ENCODE measurements at regions not wholly inside any gene's neighbourhood (a gene's known extent, or its start where the extent isn't known, plus 50 kb on each side); places are given as distances from the start of the nearest gene placed in this dataset.

- DNase-seq, result no peak
Measured at GRCh38 chr21:31497914-31498313, 153.9 kb upstream of the TIAM1 start.

- DNase-seq, result no peak
Measured at GRCh38 chr21:31493350-31493880, 149.4 kb upstream of the TIAM1 start.

GRCh38 chr21:31491617-31492016, 147.6 kb upstream of the TIAM1 start:
- no peak for DNase-seq

GRCh38 chr21:31490443-31490842, 146.4 kb upstream of the TIAM1 start:
- no peak for DNase-seq

- no peak for DNase-seq
Measured at GRCh38 chr21:31489726-31490125, 145.7 kb upstream of the TIAM1 start.

GRCh38 chr21:31489014-31489413, 145.0 kb upstream of the TIAM1 start:
- no peak for DNase-seq

GRCh38 chr21:31484219-31484618, 140.2 kb upstream of the TIAM1 start:
- DNase-seq, result no peak

GRCh38 chr21:31483146-31483545, 139.1 kb upstream of the TIAM1 start:
- no peak for DNase-seq

- DNase-seq, result no peak
Measured at GRCh38 chr21:31482460-31482859, 138.4 kb upstream of the TIAM1 start.

- DNase-seq, result no peak
Measured at GRCh38 chr21:31480228-31480627, 136.2 kb upstream of the TIAM1 start.

GRCh38 chr21:31479714-31480113, 135.7 kb upstream of the TIAM1 start:
- no peak for DNase-seq

- no peak for DNase-seq
Measured at GRCh38 chr21:31479222-31479621, 135.2 kb upstream of the TIAM1 start.

GRCh38 chr21:31476263-31477022, 132.4 kb upstream of the TIAM1 start:
- DNase-seq, result no peak

- no peak for DNase-seq
Measured at GRCh38 chr21:31475223-31475622, 131.2 kb upstream of the TIAM1 start.

- no peak for DNase-seq
Measured at GRCh38 chr21:31473685-31474345, 129.8 kb upstream of the TIAM1 start.

GRCh38 chr21:31471865-31472264, 127.8 kb upstream of the TIAM1 start:
- DNase-seq, result no peak

- no peak for DNase-seq
Measured at GRCh38 chr21:31470896-31471694, 127.0 kb upstream of the TIAM1 start.

- DNase-seq, result no peak
Measured at GRCh38 chr21:31460980-31461379, 116.9 kb upstream of the TIAM1 start.

GRCh38 chr21:31459457-31459856, 115.4 kb upstream of the TIAM1 start:
- peak; percentile 10 for DNase-seq

GRCh38 chr21:31457675-31458074, 113.6 kb upstream of the TIAM1 start:
- peak; percentile 21 for DNase-seq

GRCh38 chr21:31456201-31456600, 112.1 kb upstream of the TIAM1 start:
- no peak for DNase-seq

GRCh38 chr21:31455506-31455905, 111.4 kb upstream of the TIAM1 start:
- DNase-seq, result no peak

GRCh38 chr21:31450980-31451379, 106.9 kb upstream of the TIAM1 start:
- no peak for DNase-seq
